Activated naive CD8-positive, alpha-beta T cell treated with anti-CD3 and anti-CD28 coated beads, Interleukin-2, amount 50 U/mL, for 24 hours (primary cell): ENCODE measurements at regions not wholly inside any gene's neighbourhood (a gene's known extent, or its start where the extent isn't known, plus 50 kb on each side); places are given as distances from the start of the nearest gene placed in this dataset.

Source experiments
- ATAC-seq: fragments of 150-1000 bp; cut with Tn5 transposase; one replicate; pipeline ENCODE4 v1.10.0; 2021
- DNase-seq: peaks from one replicate; pipeline ENCODE4 v3.0.0; 2021
- H3K27ac Mint-ChIP-seq: one replicate; pipeline ENCODE4 v1.8.0; 2021; ENCODE audit warnings: mild to moderate bottlenecking, mixed read lengths
- H3K27me3 Mint-ChIP-seq: one replicate; pipeline ENCODE4 v1.8.0; 2021; ENCODE audit warnings: mixed read lengths
- H3K36me3 Mint-ChIP-seq: one replicate; pipeline ENCODE4 v1.8.0; 2021; ENCODE audit warnings: low read depth, mixed read lengths
- H3K4me1 Mint-ChIP-seq: one replicate; pipeline ENCODE4 v1.8.0; 2021; ENCODE audit warnings: mixed read lengths
- H3K4me3 Mint-ChIP-seq: one replicate; pipeline ENCODE4 v1.8.0; 2021; ENCODE audit warnings: mild to moderate bottlenecking, moderate library complexity, mixed read lengths
- H3K9me3 Mint-ChIP-seq: one replicate; pipeline ENCODE4 v1.8.0; 2021; ENCODE audit warnings: mixed read lengths

- Mint-ChIP-seq H3K4me3 (no peak overlapping the region), H3K4me1 (no peaks in the 10 kb centered on the region), H3K36me3 (no peaks in the 10 kb centered on the region), H3K9me3 (no peaks in the 10 kb centered on the region), H3K27me3 (no peaks in the 10 kb centered on the region), H3K27ac (no peak overlapping the region)
- no peak for ATAC-seq
- no peak for DNase-seq
Observed at GRCh38 chr18:24835751-24836150, 375.3 kb downstream of the HRH4 start.

DNA sequence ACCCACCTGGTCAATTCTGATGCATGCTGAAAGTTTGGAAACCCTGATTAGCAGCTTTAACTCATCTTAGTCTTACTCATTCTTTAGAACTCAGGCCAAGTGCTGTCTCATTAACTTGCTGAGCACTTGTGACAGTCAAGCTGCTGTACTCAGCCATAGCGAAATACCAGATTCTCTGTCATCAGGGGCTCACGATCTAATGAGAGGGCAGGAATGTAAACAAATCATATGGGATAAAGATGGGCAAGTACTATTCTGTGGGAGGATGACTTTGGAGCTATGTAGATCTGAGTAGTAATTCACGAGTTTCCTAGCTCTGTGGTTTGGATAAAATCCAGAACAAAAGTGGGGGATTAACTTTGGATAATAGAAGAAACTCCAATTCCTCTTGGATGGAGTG is 376.6 kb downstream of the HRH4 start:
- Mint-ChIP-seq H3K4me1 (no peaks in the 10 kb centered on the region), H3K27me3 (no peaks in the 10 kb centered on the region), H3K9me3 (no peaks in the 10 kb centered on the region), H3K36me3 (no peaks in the 10 kb centered on the region), H3K4me3 (no peak overlapping the region), H3K27ac (no peak overlapping the region)
- DNase-seq (no peak), ATAC-seq (no peak)

DNA sequence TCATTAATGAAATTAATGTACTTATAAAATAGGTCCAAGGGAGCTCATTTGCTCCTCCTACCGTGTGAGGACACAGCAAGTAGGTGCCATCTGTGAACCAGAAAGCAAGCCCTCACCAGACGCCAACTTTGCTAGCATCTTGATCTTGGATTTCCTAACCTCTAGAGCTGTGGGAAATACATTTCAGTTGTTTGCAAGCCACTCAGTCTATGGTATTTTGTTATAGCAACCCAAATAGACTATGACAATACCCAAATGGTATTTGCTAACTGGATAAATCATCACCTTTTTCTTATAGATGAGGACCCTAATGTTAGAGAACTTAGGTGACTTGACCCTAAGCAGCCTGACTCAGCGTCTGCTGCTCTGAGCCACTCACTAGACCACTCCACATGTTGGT is 379.6 kb downstream of the HRH4 start:
- ATAC-seq (no peak), DNase-seq (no peak)
- Mint-ChIP-seq H3K4me3 (no peak overlapping the region), H3K4me1 (no peaks in the 10 kb centered on the region), H3K9me3 (no peaks in the 10 kb centered on the region), H3K27me3 (peaks cover 3% of the 10 kb centered on the region), H3K36me3 (no peaks in the 10 kb centered on the region), H3K27ac (no peak overlapping the region)

GRCh38 chr18:24840640-24841039 is 380.2 kb downstream of the HRH4 start:
- H3K4me3 Mint-ChIP-seq: no peak overlapping the region
- peaks cover 3% of the 10 kb centered on the region for H3K27me3 Mint-ChIP-seq
- no peak for ATAC-seq
- H3K36me3 Mint-ChIP-seq: no peaks in the 10 kb centered on the region
- no peak overlapping the region for H3K27ac Mint-ChIP-seq
- DNase-seq: no peak
- H3K4me1 Mint-ChIP-seq: no peaks in the 10 kb centered on the region
- no peaks in the 10 kb centered on the region for H3K9me3 Mint-ChIP-seq

GRCh38 chr18:24841536-24841935 is 381.1 kb downstream of the HRH4 start:
- no peaks in the 10 kb centered on the region for H3K9me3 Mint-ChIP-seq

DNA sequence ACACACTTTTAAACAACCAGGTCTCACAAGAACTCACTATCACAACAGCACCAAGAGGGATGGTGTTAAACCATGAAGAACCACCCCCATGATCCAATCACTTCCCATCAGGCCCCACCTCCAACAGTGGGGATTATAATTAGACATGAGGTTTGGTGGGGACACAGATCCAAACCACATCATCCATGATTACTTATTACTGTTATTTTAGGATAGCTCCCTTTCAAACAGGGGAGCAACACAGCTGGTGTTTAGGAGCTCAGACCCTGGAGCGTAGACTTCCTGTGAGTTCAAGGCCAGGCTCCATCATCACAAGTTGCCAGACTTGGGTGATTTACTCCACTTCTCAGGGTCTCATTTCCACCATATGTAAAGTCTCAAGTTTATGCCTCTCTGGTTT is 382.7 kb downstream of the HRH4 start:
- Mint-ChIP-seq H3K9me3 (no peaks in the 10 kb centered on the region), H3K27ac (no peak overlapping the region)

More at GRCh38 chr18:24841536-24841935, 381.1 kb downstream of the HRH4 start:
- no peak for DNase-seq
- no peak for ATAC-seq
- H3K4me1 Mint-ChIP-seq: no peaks in the 10 kb centered on the region
- peaks cover 3% of the 10 kb centered on the region for H3K27me3 Mint-ChIP-seq
- no peak overlapping the region for H3K4me3 Mint-ChIP-seq
- no peak overlapping the region for H3K27ac Mint-ChIP-seq
- no peaks in the 10 kb centered on the region for H3K36me3 Mint-ChIP-seq

DNA sequence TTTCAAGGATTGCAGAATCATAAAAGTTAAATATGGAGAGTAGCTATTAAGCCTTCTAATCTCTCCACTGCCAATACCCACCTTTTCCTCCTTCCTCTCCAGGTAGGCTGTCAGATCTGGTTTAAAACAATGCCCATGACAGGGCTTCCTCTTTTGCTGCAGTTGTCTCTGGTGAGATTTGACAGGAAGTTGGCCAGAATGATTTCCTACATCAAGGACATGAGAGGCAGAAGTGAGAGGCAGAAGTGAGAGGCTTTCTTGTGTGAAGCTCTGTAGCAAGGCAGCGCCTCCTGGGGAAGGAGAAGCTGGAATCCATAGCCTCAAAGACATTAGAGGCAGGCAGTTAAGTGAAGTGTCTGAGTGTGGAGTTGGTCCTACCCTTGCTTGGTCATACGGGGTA is 385.7 kb downstream of the HRH4 start:
- H3K27me3 Mint-ChIP-seq: peaks cover 5% of the 10 kb centered on the region
- DNase-seq: no peak
- H3K9me3 Mint-ChIP-seq: no peaks in the 10 kb centered on the region
- no peak overlapping the region for H3K4me3 Mint-ChIP-seq
- no peaks in the 10 kb centered on the region for H3K4me1 Mint-ChIP-seq
- H3K36me3 Mint-ChIP-seq: no peaks in the 10 kb centered on the region
- ATAC-seq: no peak
- H3K27ac Mint-ChIP-seq: no peak overlapping the region

More for the DNA sequence above, 382.7 kb downstream of the HRH4 start:
- Mint-ChIP-seq H3K4me1 (no peaks in the 10 kb centered on the region), H3K36me3 (no peaks in the 10 kb centered on the region), H3K4me3 (no peak overlapping the region), H3K27me3 (peaks cover 3% of the 10 kb centered on the region)
- DNase-seq (no peak), ATAC-seq (no peak)

DNA sequence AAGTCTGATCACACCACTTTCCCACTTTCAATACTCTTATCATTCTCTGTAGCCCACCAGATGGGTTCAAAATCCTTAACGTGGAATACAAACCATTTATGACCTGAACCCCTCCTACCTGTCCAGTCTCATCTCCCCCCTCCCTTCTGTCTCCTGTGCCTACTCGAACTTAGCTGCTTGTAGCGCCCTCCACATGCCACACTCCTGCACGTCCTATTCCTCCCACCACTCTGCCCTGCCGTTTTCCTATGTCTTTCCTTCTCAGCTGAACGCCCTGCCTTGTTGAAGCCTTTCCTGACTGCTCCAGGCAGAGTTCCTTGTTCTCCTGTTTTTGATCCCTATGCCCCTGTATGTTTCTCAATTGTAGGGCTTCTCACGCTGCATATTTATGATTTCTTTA is 390.1 kb downstream of the HRH4 start:
- H3K9me3 Mint-ChIP-seq: no peaks in the 10 kb centered on the region
- H3K4me3 Mint-ChIP-seq: no peak overlapping the region
- no peaks in the 10 kb centered on the region for H3K36me3 Mint-ChIP-seq
- H3K27ac Mint-ChIP-seq: no peak overlapping the region
- ATAC-seq (no peak), DNase-seq (no peak)
- H3K4me1 Mint-ChIP-seq: no peaks in the 10 kb centered on the region
- peaks cover 2% of the 10 kb centered on the region for H3K27me3 Mint-ChIP-seq

- H3K27me3 Mint-ChIP-seq: peaks cover 4% of the 10 kb centered on the region
- H3K4me1 Mint-ChIP-seq: no peaks in the 10 kb centered on the region
- H3K36me3 Mint-ChIP-seq: no peaks in the 10 kb centered on the region
- H3K9me3 Mint-ChIP-seq: no peaks in the 10 kb centered on the region
- H3K4me3 Mint-ChIP-seq: no peak overlapping the region
- ATAC-seq (no peak), DNase-seq (no peak)
- H3K27ac Mint-ChIP-seq: no peak overlapping the region
Observed at GRCh38 chr18:24853076-24853475, 392.6 kb downstream of the HRH4 start.

DNA sequence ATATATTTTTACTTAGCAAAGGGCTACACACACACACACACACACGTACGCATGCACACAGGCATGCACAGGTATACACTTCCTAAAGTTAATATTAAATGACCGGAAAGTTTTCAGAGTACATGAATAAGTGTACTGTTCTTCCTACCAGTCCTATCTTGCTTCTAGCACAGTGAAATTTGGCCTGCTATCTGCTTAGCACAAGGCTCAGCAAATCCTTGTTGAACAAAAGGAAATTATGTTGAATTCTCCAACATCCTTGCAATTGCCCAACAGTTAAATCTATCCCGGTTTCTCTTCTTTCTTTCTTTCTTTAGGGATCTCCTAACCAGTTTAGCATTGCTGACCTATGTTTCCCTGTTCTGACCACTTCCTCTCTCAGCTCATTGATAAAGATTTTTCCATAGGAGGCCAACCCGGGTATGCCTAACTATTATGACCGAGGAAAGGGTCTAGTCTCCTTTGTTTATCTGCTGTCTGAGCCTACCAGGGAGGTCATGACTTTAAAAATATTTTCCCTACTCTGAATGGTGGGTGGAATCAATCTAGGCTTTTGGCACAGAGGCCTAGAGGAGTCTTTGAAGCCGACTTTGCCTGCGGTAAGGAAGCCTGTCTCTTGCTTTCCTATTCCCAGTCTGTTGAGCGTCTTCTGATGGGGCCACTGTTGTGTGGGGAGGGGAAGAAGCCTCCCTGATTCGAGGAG is 400.7 kb downstream of the HRH4 start:
- DNase-seq: no peak
- no peak for ATAC-seq
- Mint-ChIP-seq H3K27ac (no peak overlapping the region), H3K27me3 (no peaks in the 10 kb centered on the region), H3K4me1 (no peaks in the 10 kb centered on the region), H3K9me3 (no peaks in the 10 kb centered on the region), H3K36me3 (no peaks in the 10 kb centered on the region), H3K4me3 (no peak overlapping the region)

GRCh38 chr18:24862201-24862816 is 401.9 kb downstream of the HRH4 start:
- no peak for ATAC-seq
- H3K36me3 Mint-ChIP-seq: no peaks in the 10 kb centered on the region
- H3K4me1 Mint-ChIP-seq: no peaks in the 10 kb centered on the region
- H3K27ac Mint-ChIP-seq: no peak overlapping the region
- peaks cover under 1% of the 10 kb centered on the region for H3K27me3 Mint-ChIP-seq
- no peak for DNase-seq
- H3K4me3 Mint-ChIP-seq: no peak overlapping the region
- H3K9me3 Mint-ChIP-seq: no peaks in the 10 kb centered on the region

GRCh38 chr18:24868311-24868710 is 407.9 kb downstream of the HRH4 start:
- H3K9me3 Mint-ChIP-seq: no peaks in the 10 kb centered on the region
- H3K27me3 Mint-ChIP-seq: peaks cover 5% of the 10 kb centered on the region
- H3K4me3 Mint-ChIP-seq: no peak overlapping the region
- no peak for DNase-seq
- no peak overlapping the region for H3K27ac Mint-ChIP-seq
- H3K36me3 Mint-ChIP-seq: no peaks in the 10 kb centered on the region
- no peaks in the 10 kb centered on the region for H3K4me1 Mint-ChIP-seq
- ATAC-seq: no peak

- no peak for DNase-seq
- Mint-ChIP-seq H3K27me3 (peaks cover 5% of the 10 kb centered on the region), H3K4me3 (no peak overlapping the region), H3K4me1 (no peaks in the 10 kb centered on the region), H3K9me3 (no peaks in the 10 kb centered on the region), H3K36me3 (no peaks in the 10 kb centered on the region), H3K27ac (no peak overlapping the region)
- no peak for ATAC-seq
Observed at GRCh38 chr18:24868760-24869237, 408.4 kb downstream of the HRH4 start.

DNA sequence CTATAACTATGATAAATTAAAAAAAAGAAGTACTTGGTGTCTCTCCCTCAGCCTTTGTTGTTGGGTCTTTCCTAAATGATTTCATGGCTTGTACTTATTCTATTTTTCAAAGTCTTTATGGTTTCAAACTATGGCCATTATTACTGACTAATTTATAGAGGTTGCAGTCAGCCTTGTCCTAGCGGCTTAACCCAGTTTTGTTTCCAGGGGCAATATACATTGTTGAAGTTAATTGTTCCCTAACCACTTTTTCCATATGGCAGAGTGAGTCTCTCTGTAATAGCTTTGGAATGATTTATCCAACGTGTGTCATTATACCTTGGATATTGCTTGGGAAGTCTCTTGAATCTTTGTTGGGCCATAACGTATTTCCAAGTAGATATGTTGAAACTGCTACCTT is 408.8 kb downstream of the HRH4 start:
- no peaks in the 10 kb centered on the region for H3K4me1 Mint-ChIP-seq
- H3K9me3 Mint-ChIP-seq: no peaks in the 10 kb centered on the region
- no peaks in the 10 kb centered on the region for H3K36me3 Mint-ChIP-seq
- no peak overlapping the region for H3K27ac Mint-ChIP-seq
- DNase-seq: no peak
- H3K27me3 Mint-ChIP-seq: peaks cover 5% of the 10 kb centered on the region
- ATAC-seq: no peak
- H3K4me3 Mint-ChIP-seq: no peak overlapping the region

- Mint-ChIP-seq H3K4me3 (no peak overlapping the region), H3K27me3 (peaks cover 3% of the 10 kb centered on the region), H3K36me3 (no peaks in the 10 kb centered on the region), H3K27ac (no peak overlapping the region), H3K9me3 (no peaks in the 10 kb centered on the region), H3K4me1 (no peaks in the 10 kb centered on the region)
- ATAC-seq (no peak), DNase-seq (no peak)
Observed at GRCh38 chr18:24875286-24875685, 414.8 kb downstream of the HRH4 start.
